ENCODE measurements at regions not wholly inside any gene's neighbourhood (a gene's known extent, or its start where the extent isn't known, plus 50 kb on each side); places are given as distances from the start of the nearest gene placed in this dataset.

GRCh38 chr7:84565345-84566074 is 370.9 kb upstream of the SEMA3A start:
- WGBS, 3 donors: 76 to 82% (median 81%) methylated on average over 2 of the region's 2 CpGs

GRCh38 chr7:84553711-84554110 is 359.1 kb upstream of the SEMA3A start:
- intact Hi-C loops (cut with DNase I): no loop called here
- H3K4me1 ChIP-seq: no peaks in the 10 kb centered on the region
- ATAC-seq (no peak), DNase-seq (no peak)
- no peak overlapping the region for H3K4me3 ChIP-seq
- H3K27me3 ChIP-seq (ENCODE audit: insufficient read depth in 3 of 3, low read length in 2 of 3): no peaks in the 10 kb centered on the region
- no peak for TF ChIP-seq CTCF (IDR thresholded peaks at IDR 0.05)
- no peak overlapping the region for H3K27ac ChIP-seq
- no peaks in the 10 kb centered on the region for H3K36me3 ChIP-seq (ENCODE audit: insufficient read depth in 1 of 2, low read depth in 1 of 2)
- peaks cover 5% of the 10 kb centered on the region for H3K9me3 ChIP-seq

More at GRCh38 chr7:84565345-84566074, 370.9 kb upstream of the SEMA3A start:
- H3K9me3 ChIP-seq: no peaks in the 10 kb centered on the region
- DNase-seq (no peak), ATAC-seq (no peak)
- intact Hi-C loops (cut with DNase I): no loop called here
- no peaks in the 10 kb centered on the region for H3K36me3 ChIP-seq (ENCODE audit: insufficient read depth in 1 of 2, low read depth in 1 of 2)
- no peaks in the 10 kb centered on the region for H3K4me1 ChIP-seq
- no peak overlapping the region for H3K27ac ChIP-seq
- no peaks in the 10 kb centered on the region for H3K27me3 ChIP-seq (ENCODE audit: insufficient read depth in 3 of 3, low read length in 2 of 3)
- no peak overlapping the region for H3K4me3 ChIP-seq
- TF ChIP-seq CTCF (IDR thresholded peaks at IDR 0.05): no peak

- Histone ChIP-seq H3K4me3 (no peak overlapping the region), H3K27me3 (ENCODE audit: insufficient read depth in 3 of 3, low read length in 2 of 3) (no peaks in the 10 kb centered on the region), H3K27ac (no peak overlapping the region), H3K4me1 (no peaks in the 10 kb centered on the region), H3K9me3 (no peaks in the 10 kb centered on the region), H3K36me3 (ENCODE audit: insufficient read depth in 1 of 2, low read depth in 1 of 2) (no peaks in the 10 kb centered on the region)
- intact Hi-C loops (cut with DNase I): no loop called here
- no peak for ATAC-seq
- no peak for DNase-seq
- TF ChIP-seq CTCF (IDR thresholded peaks at IDR 0.05): no peak
- WGBS, 3 donors: 0 to 91% (median 0%) methylated on average over 1 of the region's 1 CpG
Observed at GRCh38 chr7:84549409-84549808, 354.8 kb upstream of the SEMA3A start.

GRCh38 chr7:84548366-84549365 is 354.1 kb upstream of the SEMA3A start:
- Histone ChIP-seq H3K27ac (no peak overlapping the region), H3K4me3 (no peak overlapping the region), H3K4me1 (no peaks in the 10 kb centered on the region), H3K27me3 (ENCODE audit: insufficient read depth in 3 of 3, low read length in 2 of 3) (no peaks in the 10 kb centered on the region), H3K36me3 (ENCODE audit: insufficient read depth in 1 of 2, low read depth in 1 of 2) (no peaks in the 10 kb centered on the region), H3K9me3 (no peaks in the 10 kb centered on the region)
- 30 to 39% (median 37%) methylated on average over 5 of the region's 5 CpGs for WGBS, 3 donors
- ATAC-seq (no peak), DNase-seq (no peak)
- TF ChIP-seq CTCF (IDR thresholded peaks at IDR 0.05): no peak
- intact Hi-C loops (cut with DNase I): no loop called here
